ENCODE measurements at regions not wholly inside any gene's neighbourhood (a gene's known extent, or its start where the extent isn't known, plus 50 kb on each side); places are given as distances from the start of the nearest gene placed in this dataset.
"Not testable (repeated sequence)": the region's sequence is repeated elsewhere in the genome, so short reads cannot be mapped to it uniquely, and the experiment has no call there.

DNA sequence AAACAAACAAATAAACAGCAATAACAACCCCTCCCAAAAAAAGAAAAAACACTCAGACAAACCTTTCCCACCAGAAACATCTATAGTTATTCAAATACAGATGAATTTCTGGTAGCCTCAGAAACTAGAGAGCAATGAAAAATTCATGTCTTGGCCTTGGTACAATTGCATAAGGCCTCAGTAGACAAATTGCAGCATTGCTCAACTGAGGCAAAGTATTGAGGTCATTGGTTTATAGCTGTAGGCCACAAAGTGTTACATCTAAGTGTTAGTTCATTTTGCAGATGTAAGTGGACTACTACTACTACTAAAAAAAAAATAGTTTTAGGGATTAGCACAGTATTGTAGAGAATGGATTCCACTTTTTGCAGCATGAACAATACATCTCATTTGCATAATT, 2268.3 kb downstream of the ARAP2 start:
- Histone ChIP-seq H3K4me3 (no peak overlapping the region), H3K27ac (no peak overlapping the region), H3K4me1 (replicated peaks in 1 of 2) (no peaks in the 10 kb centered on the region)
- in situ Hi-C loops (cut with MboI; ENCODE audit: low pct_unique_long_range_greater_than_20kb in 2 of 9, low sequenced_read_pairs in 9 of 9, unreplicated experiment in 9 of 9) = no loop called here
- ATAC-seq (replicated peaks in 6 of 8) = peak in 1 of 8 experiments; percentile 58

DNA sequence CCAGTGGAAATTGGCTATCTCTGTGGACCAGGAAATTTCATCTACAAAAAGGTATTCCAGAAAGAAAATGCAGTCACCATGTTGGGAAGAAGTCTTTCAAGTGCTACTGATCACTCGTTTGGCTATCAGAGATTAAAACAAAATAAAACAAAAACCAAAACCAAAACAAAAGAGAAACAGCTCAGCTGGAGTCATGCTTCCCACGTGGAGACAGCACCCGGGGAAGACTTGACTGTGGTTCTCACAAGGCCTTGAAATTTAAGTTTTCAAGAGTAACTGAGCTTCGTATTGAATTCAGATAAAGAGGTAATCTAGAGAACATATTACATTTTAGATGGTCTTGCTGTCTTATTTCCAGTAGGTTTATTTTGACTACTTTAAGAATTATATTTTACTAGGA, 2264.5 kb downstream of the ARAP2 start:
- H3K4me3 ChIP-seq; H3K4me1 ChIP-seq (replicated peaks in 1 of 2); in situ Hi-C loops (cut with MboI; ENCODE audit: low pct_unique_long_range_greater_than_20kb in 2 of 9, low sequenced_read_pairs in 9 of 9, unreplicated experiment in 9 of 9); ATAC-seq (replicated peaks in 6 of 8); H3K27ac ChIP-seq: not testable (repeated sequence)
- WGBS, 10 experiments = 0 to 94% (median 83%) methylated on average over 1 to 4 of the region's 4 CpGs

DNA sequence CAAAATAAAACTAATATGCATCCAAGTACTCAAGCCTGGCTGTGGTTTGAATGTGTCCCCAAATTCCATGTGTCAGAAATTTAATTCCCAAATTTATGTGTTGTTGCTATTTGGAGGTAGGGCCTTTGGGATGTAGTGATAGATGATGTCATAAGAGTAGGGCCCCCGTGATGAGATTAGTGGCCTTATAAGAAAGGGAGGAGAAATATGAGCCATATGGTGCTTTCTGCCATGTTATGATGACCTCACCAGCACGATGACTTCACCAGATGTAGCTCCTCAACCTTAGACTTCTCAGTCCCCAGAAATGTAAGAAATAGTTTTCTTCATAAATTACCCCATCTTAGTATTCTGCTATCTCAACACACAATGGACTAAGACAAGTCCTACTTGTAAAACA, 2264.0 kb downstream of the ARAP2 start:
- in situ Hi-C loops (cut with MboI; ENCODE audit: low pct_unique_long_range_greater_than_20kb in 2 of 9, low sequenced_read_pairs in 9 of 9, unreplicated experiment in 9 of 9) = no loop called here
- no peak for ATAC-seq (replicated peaks in 6 of 8)
- Histone ChIP-seq H3K27ac (no peak overlapping the region), H3K4me1 (replicated peaks in 1 of 2) (no peaks in the 10 kb centered on the region), H3K4me3 (no peak overlapping the region)
- 33 to 100% (median 67%) methylated on average over 1 to 2 of the region's 2 CpGs; no CpG with 5 or more reads in 1 of the 10 experiments for WGBS, 10 experiments

DNA sequence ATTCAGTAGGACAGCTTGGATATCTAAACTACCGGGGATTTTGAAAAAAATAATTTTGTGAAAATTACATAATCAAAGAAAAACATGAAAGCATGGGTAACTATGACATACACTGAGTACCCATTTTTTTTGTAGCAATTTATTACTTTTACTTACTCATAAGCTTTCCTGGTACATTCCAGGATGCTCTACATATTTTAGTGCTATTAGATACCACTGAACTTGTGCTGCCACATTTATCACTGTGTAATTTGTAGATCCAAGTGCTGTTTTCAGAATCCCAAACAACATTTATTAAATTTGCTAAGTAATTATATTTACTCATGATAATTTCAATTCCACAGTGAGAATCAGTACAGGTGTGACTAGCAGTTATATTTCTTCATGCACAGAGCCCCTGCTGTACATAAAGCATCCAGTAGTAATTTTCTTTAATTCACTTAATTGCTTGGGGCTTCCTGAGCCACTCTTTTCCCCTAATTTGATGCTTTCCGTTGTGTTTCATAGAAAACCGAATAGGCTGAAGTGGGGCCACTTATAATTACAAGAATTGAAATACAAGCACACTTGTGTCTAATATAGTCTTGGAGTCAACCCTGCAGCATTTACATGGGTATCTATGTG, 2254.4 kb downstream of the ARAP2 start:
- H3K4me3 ChIP-seq = no peak overlapping the region
- ATAC-seq (replicated peaks in 6 of 8) = peak in 1 of 8 experiments; percentile 85
- H3K27ac ChIP-seq = no peak overlapping the region
- H3K4me1 ChIP-seq (replicated peaks in 1 of 2) = peaks cover 0 to 14% of the 10 kb centered on the region in 2 donors
- in situ Hi-C loops (cut with MboI; ENCODE audit: low pct_unique_long_range_greater_than_20kb in 2 of 9, low sequenced_read_pairs in 9 of 9, unreplicated experiment in 9 of 9) = no loop called here
- 11 to 100% (median 78%) methylated on average over 1 to 3 of the region's 3 CpGs for WGBS, 10 experiments

DNA sequence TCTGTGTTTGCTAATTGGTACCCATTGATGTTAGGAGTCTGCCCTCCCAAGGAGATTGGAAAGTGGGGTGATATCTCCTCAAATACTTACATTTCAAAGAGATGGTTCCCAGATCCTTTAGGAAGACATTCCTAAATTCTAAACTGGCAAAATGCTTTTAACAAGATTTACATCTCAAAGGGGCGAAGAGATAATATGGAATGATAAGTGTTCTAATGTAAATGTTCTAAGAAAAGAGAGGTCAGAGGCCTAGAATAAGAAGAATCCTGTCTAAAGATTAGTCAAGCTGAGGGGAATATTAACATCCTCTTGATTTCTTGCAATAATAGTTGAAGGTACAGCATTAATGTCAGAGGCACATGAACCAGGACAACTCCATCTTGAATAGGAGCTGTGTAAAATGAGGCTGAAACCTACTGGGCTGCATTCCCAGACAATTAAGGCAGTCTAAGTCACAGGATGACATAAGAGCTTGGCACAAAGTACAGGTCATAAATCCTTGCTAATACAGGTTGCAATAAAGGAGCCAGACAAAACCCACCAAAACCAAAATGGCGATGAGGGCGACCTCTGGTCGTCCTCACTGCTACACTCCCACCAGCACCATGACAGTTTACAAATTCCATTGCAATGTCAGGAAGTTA, 2248.1 kb downstream of the ARAP2 start:
- in situ Hi-C loops (cut with MboI; ENCODE audit: low pct_unique_long_range_greater_than_20kb in 2 of 9, low sequenced_read_pairs in 9 of 9, unreplicated experiment in 9 of 9) = no loop called here
- Histone ChIP-seq H3K4me1 (replicated peaks in 1 of 2) (peaks cover 3 to 23% of the 10 kb centered on the region in 2 donors), H3K4me3 (no peak overlapping the region), H3K27ac (no peak overlapping the region)
- 7 to 100% (median 88%) methylated on average over 1 to 4 of the region's 4 CpGs; no CpG with 5 or more reads in 1 of the 10 experiments for WGBS, 10 experiments
- peak in 2 of 8 experiments; percentile 31 to 36 for ATAC-seq (replicated peaks in 6 of 8)

DNA sequence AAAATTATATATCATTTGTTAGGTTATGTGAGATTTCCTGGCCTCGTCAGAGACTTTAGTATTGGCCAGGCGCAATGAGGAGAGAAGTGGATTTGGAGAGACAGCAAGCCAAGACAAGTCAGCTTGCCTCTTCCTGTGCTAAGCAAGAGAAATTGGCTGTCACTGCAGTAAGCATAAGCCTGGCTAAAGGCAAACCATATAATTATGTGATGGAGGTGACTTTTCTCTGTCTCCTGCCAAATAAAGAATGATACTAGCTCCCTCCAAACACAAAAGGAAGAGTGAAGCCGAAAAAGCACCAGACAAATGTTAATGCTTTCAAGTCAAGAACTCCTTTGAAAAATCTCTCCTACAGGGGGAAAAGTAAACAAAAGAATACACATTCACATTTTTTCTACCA, 2246.0 kb downstream of the ARAP2 start:
- no peak overlapping the region for H3K4me3 ChIP-seq
- peaks cover 3 to 21% of the 10 kb centered on the region in 2 donors for H3K4me1 ChIP-seq (replicated peaks in 1 of 2)
- WGBS, 10 experiments = 0 to 100% (median 52%) methylated on average over 1 to 3 of the region's 3 CpGs; no CpG with 5 or more reads in 1 of the 10 experiments
- ATAC-seq (replicated peaks in 6 of 8) = peak in 3 of 8 experiments; percentile 19 to 61 (median 24)
- H3K27ac ChIP-seq = peak overlapping the region in 1 of 2 donors; percentile 19
- in situ Hi-C loops (cut with MboI; ENCODE audit: low pct_unique_long_range_greater_than_20kb in 2 of 9, low sequenced_read_pairs in 9 of 9, unreplicated experiment in 9 of 9) = no loop called here

DNA sequence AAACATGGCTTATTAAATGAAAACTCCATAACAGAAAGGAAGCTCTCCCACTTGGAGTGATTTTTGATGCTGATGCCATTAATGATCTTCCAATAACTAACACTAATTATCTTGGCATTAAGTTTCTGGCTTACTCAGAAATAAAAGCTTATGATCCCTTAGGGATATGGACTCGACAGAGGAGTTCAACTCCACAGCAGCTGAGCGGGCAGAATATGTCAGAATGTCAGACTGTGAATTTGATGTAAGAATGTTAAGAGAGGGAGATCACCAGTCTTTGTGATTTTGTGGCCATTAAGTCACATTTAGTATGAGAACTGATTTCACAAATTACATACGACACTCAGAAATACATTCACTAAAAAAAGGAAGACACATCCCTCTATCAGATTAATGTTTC, 2244.0 kb downstream of the ARAP2 start:
- Histone ChIP-seq H3K4me3 (no peak overlapping the region), H3K27ac (no peak overlapping the region), H3K4me1 (replicated peaks in 1 of 2) (peaks cover 3 to 11% of the 10 kb centered on the region in 2 donors)
- WGBS, 10 experiments = 0 to 100% (median 78%) methylated on average over 1 to 3 of the region's 3 CpGs
- ATAC-seq (replicated peaks in 6 of 8) = peak in 1 of 8 experiments; percentile 43
- in situ Hi-C loops (cut with MboI; ENCODE audit: low pct_unique_long_range_greater_than_20kb in 2 of 9, low sequenced_read_pairs in 9 of 9, unreplicated experiment in 9 of 9) = no loop called here

DNA sequence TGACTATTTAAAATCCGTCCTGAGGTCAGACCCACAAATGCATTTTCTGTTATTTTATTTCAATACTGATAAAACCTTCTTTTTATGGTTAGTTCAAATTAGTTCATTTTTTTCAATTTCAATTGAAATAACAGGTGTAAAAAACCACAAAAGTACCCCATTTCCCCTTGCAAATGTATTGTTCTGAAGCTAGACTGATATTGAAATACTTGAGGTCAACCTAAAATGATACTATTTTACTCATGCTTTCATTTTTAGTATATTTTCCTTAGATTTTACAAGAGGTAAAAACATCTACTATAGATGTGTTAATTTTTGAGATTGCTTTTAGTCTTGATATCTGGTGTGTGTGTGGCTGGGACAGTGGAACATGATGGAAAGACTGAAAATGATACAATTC, 2237.8 kb downstream of the ARAP2 start:
- H3K4me1 ChIP-seq (replicated peaks in 1 of 2); in situ Hi-C loops (cut with MboI; ENCODE audit: low pct_unique_long_range_greater_than_20kb in 2 of 9, low sequenced_read_pairs in 9 of 9, unreplicated experiment in 9 of 9); ATAC-seq (replicated peaks in 6 of 8); H3K27ac ChIP-seq; H3K4me3 ChIP-seq: not testable (repeated sequence)
- 0 to 100% (median 76%) methylated on average over 1 of the region's 1 CpG; no CpG with 5 or more reads in 1 of the 10 experiments for WGBS, 10 experiments

DNA sequence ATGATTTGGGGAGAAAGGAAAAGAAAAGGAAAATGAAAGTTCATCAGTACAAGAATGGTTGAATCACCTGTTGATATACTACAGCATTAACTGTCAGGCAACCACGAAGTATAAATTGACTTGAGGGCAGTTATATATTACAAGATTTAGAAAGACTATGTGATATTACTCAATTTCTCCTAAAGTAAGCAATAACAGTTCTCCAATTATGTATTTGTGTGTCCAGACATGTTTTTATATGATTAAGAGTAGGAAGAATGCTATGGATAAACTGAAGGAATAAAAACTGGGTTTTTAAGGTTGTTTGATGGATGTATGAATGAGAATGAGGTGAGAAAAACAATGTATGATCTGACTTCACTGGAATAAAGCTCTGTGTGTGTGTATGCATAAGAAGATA, 2234.4 kb downstream of the ARAP2 start:
- peaks cover 0 to 3% of the 10 kb centered on the region in 2 donors for H3K4me1 ChIP-seq (replicated peaks in 1 of 2)
- 0 to 100% (median 69%) methylated on average over 1 of the region's 1 CpG; no CpG with 5 or more reads in 2 of the 10 experiments for WGBS, 10 experiments
- no peak for ATAC-seq (replicated peaks in 6 of 8)
- no peak overlapping the region for H3K4me3 ChIP-seq
- H3K27ac ChIP-seq = no peak overlapping the region
- in situ Hi-C loops (cut with MboI; ENCODE audit: low pct_unique_long_range_greater_than_20kb in 2 of 9, low sequenced_read_pairs in 9 of 9, unreplicated experiment in 9 of 9) = no loop called here

DNA sequence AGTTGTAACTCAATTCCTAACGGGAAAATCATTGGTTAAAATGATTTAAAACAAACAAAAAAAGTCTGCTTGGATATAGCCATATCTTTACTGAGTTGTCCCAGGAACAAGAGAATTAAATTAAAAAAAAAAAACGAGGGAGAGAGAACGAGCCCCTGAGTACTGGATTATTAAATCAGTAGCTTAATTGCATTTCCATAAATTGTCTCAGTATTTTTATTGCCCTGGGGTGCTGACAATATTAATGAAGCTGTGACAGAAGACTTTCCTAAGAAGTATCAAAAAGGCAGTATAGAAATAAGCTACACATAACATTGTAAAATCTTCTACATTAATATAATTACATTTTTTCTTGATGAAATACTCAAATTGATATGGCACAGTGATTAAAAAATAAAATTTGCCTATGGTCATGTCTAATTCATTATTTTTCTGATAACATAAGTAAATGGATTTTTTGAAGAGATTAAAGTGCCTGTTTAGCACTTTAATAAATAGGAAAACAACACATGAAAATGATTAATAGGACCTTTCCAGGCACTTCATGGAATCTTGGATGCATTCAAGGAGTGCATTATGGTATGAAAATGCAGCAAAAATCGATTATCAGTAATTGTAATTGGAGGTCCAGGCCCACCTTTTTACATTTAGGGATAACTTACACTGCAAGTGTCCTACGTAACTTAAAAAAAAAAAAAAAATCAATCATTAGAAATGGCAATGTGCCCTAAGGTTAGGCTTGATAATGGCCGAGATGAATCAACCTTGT, 2233.4 kb downstream of the ARAP2 start:
- no peaks in the 10 kb centered on the region for H3K4me1 ChIP-seq (replicated peaks in 1 of 2)
- peak in 3 of 8 experiments; percentile 39 to 87 (median 65) for ATAC-seq (replicated peaks in 6 of 8)
- H3K4me3 ChIP-seq = no peak overlapping the region
- no peak overlapping the region for H3K27ac ChIP-seq
- 3 to 80% (median 64%) methylated on average over 1 to 6 of the region's 6 CpGs for WGBS, 10 experiments
- in situ Hi-C loops (cut with MboI; ENCODE audit: low pct_unique_long_range_greater_than_20kb in 2 of 9, low sequenced_read_pairs in 9 of 9, unreplicated experiment in 9 of 9) = no loop called here

DNA sequence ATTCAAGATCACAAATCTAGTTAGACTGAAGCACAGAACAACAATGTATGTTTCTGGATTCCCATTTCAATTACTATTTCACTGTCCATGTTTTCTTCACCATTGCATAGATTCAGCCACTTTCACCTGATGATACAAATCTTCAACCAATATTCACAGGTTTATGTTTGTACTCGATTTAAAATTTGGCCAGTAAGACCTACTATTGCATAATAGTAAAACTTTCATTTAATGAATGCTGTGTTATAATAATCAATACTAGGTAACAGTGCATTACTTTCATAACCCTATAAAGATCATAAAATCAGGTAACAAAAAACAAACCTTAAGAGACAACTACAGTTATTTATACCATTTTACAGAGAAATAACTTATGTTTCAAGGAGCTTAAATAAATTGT, 2209.1 kb downstream of the ARAP2 start:
- WGBS, 10 experiments = 0 to 100% (median 90%) methylated on average over 1 of the region's 1 CpG; no CpG with 5 or more reads in 2 of the 10 experiments
- no peak for ATAC-seq (replicated peaks in 6 of 8)
- in situ Hi-C loops (cut with MboI; ENCODE audit: low pct_unique_long_range_greater_than_20kb in 2 of 9, low sequenced_read_pairs in 9 of 9, unreplicated experiment in 9 of 9) = no loop called here
- Histone ChIP-seq H3K4me1 (replicated peaks in 1 of 2) (no peaks in the 10 kb centered on the region), H3K27ac (no peak overlapping the region), H3K4me3 (no peak overlapping the region)

DNA sequence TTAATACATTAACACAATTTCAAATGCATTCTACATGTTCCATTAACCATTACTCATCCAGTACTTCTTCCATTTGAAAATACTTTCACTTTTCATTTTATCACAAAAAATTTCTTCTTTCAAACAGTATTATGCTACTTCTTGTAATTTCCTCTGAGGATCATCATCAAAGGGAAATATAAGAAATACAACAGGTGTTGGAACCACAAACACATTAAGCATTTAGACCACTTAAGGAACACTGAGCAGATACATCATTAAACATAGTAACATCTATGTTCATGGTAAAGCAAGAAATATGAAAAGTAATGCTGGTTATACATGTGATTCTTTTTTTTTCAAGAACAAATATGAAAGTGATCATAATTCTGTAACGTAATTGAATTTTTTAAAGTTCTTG, 2207.0 kb downstream of the ARAP2 start:
- in situ Hi-C loops (cut with MboI; ENCODE audit: low pct_unique_long_range_greater_than_20kb in 2 of 9, low sequenced_read_pairs in 9 of 9, unreplicated experiment in 9 of 9) = no loop called here
- 0 to 100% (median 58%) methylated on average over 1 of the region's 1 CpG; no CpG with 5 or more reads in 1 of the 10 experiments for WGBS, 10 experiments

DNA sequence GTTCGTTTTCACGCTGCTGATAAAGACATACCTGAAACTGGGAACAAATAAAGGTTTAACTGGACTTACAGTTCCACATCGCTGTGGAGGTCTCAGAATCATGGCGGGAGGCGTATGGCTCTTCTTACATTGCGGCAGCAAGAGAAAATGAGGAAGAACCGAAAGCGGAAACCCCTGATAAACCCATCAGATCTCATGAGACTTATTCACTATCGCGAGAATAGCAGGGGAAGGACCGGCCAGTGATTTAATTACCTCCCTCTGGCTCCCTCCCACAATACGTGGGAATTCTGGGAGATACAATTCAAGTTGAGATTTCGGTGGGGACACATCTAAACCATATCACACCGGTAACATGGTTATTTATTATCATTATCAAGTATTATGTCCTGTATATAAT, 2204.5 kb downstream of the ARAP2 start:
- no peak overlapping the region for H3K4me3 ChIP-seq
- in situ Hi-C loops (cut with MboI; ENCODE audit: low pct_unique_long_range_greater_than_20kb in 2 of 9, low sequenced_read_pairs in 9 of 9, unreplicated experiment in 9 of 9) = no loop called here
- no peak for ATAC-seq (replicated peaks in 6 of 8)
- 26 to 96% (median 90%) methylated on average over 2 to 14 of the region's 14 CpGs; no CpG with 5 or more reads in 1 of the 10 experiments for whole genome bisulfite sequencing, 10 experiments
- no peak overlapping the region for H3K27ac ChIP-seq
- no peaks in the 10 kb centered on the region for H3K4me1 ChIP-seq (replicated peaks in 1 of 2)

More for the DNA sequence above, 2207.0 kb downstream of the ARAP2 start:
- no peak overlapping the region for H3K4me3 ChIP-seq
- no peaks in the 10 kb centered on the region for H3K4me1 ChIP-seq (replicated peaks in 1 of 2)
- no peak overlapping the region for H3K27ac ChIP-seq
- no peak for ATAC-seq (replicated peaks in 6 of 8)
